GM12865 (cell line): ENCODE measurements at regions not wholly inside any gene's neighbourhood (a gene's known extent, or its start where the extent isn't known, plus 50 kb on each side); places are given as distances from the start of the nearest gene placed in this dataset.
"Not testable (repeated sequence)": the region's sequence is repeated elsewhere in the genome, so short reads cannot be mapped to it uniquely, and the experiment has no call there.

ENCODE experiments used
- DNase-seq: peaks from one replicate; pipeline ENCODE4 v3.0.0; 2010; ENCODE audit warnings: low read depth
- H3K4me3 ChIP-seq: 2 replicates; pipeline ENCODE4 v1.5.1; 2011; ENCODE audit warnings: mild to moderate bottlenecking, low read depth, low read length, control low read depth
- CTCF ChIP-seq: IDR thresholded peaks from 2 replicates; pipeline ENCODE4 v1.5.1; 2011; ENCODE audit warnings: low read length, control low read depth, low read depth, inconsistent platforms; ENCODE audit not compliant: insufficient read depth; ENCODE audit errors: missing control alignments

GRCh38 chr17:14545156-14545906 is 244.4 kb downstream of the HS3ST3B1 start:
- DNase-seq = no peak
- H3K4me3 ChIP-seq = no peak overlapping the region
- TF ChIP-seq CTCF = no peak

- H3K4me3 ChIP-seq = no peak overlapping the region
- DNase-seq = no peak
- TF ChIP-seq CTCF = no peak
Measured at GRCh38 chr17:14541714-14542113, 240.8 kb downstream of the HS3ST3B1 start.

GRCh38 chr17:14539801-14540200 is 238.9 kb downstream of the HS3ST3B1 start:
- TF ChIP-seq CTCF = no peak
- H3K4me3 ChIP-seq = no peak overlapping the region
- no peak for DNase-seq

GRCh38 chr17:14532242-14532641 is 231.4 kb downstream of the HS3ST3B1 start:
- DNase-seq, H3K4me3 ChIP-seq: not testable (repeated sequence)

GRCh38 chr17:14525551-14526455 is 224.9 kb downstream of the HS3ST3B1 start:
- TF ChIP-seq CTCF = no peak
- H3K4me3 ChIP-seq = no peak overlapping the region
- no peak for DNase-seq

- DNase-seq = no peak
- TF ChIP-seq CTCF = no peak
- H3K4me3 ChIP-seq = no peak overlapping the region
Measured at GRCh38 chr17:14522795-14523387, 222.0 kb downstream of the HS3ST3B1 start.

- DNase-seq, H3K4me3 ChIP-seq: not testable (repeated sequence)
Measured at GRCh38 chr17:14518919-14519318, 218.0 kb downstream of the HS3ST3B1 start.
